Colonic mucosa (tissue), 4 donors: ENCODE measurements at regions not wholly inside any gene's neighbourhood (a gene's known extent, or its start where the extent isn't known, plus 50 kb on each side); places are given as distances from the start of the nearest gene placed in this dataset.

Experiments used
- DNase-seq: peaks from one replicate; pipeline ENCODE4 v3.0.0-alpha.2; 2020
- H3K27ac ChIP-seq: fragments of 200-600 bp; one replicate; pipeline ENCODE4 v1.8.0; 2021
- H3K27me3 ChIP-seq: fragments of 200-600 bp; one replicate; pipeline ENCODE4 v1.8.0; 2021
- H3K36me3 ChIP-seq: fragments of 200-600 bp; one replicate; pipeline ENCODE4 v1.8.0; 2021
- H3K4me1 ChIP-seq: fragments of 200-600 bp; one replicate; pipeline ENCODE4 v1.8.0; 2021; ENCODE audit warnings: mild to moderate bottlenecking
- H3K4me3 ChIP-seq: fragments of 200-600 bp; one replicate; pipeline ENCODE4 v1.8.0; 2021
- H3K9ac ChIP-seq, 2 donors: one replicate each; pipeline ENCODE4 v1.7.0; 2013; ENCODE audit warnings: control low read depth in 2 of 2, low read depth in 2 of 2, low read length in 2 of 2
- H3K9me3 ChIP-seq: fragments of 200-600 bp; one replicate; pipeline ENCODE4 v1.8.0; 2021
- intact Hi-C: fragments of 100-400 bp; cut with DNase I; formaldehyde crosslinking; loops from one replicate; pipeline ENCODE4 v1.14.1; 2022
- TF ChIP-seq, protein P1 (sequence below): fragments of 200-600 bp; IDR thresholded peaks from one replicate; pipeline ENCODE4 v1.8.0; 2022; ENCODE audit warnings: antibody characterized with exemption, mild to moderate bottlenecking
- donor health status: healthy.
- donor health status: DM: no; HTN: no; CAD: no.
- donor health status: DM: no; HTN: no; CAD: no.

DNA sequence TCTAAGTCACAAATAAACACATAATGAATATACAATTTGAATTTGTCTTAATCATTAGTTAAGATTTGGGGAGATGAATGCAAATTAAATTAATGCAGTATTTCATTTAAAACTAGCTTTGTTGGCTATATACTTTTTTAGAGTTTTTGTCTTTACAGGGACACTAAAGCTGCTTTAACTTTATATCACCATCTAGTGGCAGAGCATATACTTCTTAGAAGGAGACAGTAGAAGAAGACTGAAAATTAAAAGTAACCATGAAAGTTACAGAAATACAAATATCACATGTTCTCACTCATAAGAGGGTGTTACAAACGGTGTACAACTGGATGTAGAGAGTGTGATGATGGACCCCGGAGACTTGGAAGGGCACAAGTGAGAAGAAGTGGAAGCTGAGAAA, 268.3 kb upstream of the NETO1 start:
- TF ChIP-seq, protein P1, sequence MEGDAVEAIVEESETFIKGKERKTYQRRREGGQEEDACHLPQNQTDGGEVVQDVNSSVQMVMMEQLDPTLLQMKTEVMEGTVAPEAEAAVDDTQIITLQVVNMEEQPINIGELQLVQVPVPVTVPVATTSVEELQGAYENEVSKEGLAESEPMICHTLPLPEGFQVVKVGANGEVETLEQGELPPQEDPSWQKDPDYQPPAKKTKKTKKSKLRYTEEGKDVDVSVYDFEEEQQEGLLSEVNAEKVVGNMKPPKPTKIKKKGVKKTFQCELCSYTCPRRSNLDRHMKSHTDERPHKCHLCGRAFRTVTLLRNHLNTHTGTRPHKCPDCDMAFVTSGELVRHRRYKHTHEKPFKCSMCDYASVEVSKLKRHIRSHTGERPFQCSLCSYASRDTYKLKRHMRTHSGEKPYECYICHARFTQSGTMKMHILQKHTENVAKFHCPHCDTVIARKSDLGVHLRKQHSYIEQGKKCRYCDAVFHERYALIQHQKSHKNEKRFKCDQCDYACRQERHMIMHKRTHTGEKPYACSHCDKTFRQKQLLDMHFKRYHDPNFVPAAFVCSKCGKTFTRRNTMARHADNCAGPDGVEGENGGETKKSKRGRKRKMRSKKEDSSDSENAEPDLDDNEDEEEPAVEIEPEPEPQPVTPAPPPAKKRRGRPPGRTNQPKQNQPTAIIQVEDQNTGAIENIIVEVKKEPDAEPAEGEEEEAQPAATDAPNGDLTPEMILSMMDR: no peak
- Histone ChIP-seq H3K9ac (no peak overlapping the region), H3K27ac (no peak overlapping the region), H3K9me3 (no peaks in the 10 kb centered on the region), H3K4me3 (no peak overlapping the region), H3K27me3 (no peaks in the 10 kb centered on the region), H3K36me3 (no peaks in the 10 kb centered on the region), H3K4me1 (no peaks in the 10 kb centered on the region)
- intact Hi-C loops: no loop called here
- DNase-seq: no peak

DNA sequence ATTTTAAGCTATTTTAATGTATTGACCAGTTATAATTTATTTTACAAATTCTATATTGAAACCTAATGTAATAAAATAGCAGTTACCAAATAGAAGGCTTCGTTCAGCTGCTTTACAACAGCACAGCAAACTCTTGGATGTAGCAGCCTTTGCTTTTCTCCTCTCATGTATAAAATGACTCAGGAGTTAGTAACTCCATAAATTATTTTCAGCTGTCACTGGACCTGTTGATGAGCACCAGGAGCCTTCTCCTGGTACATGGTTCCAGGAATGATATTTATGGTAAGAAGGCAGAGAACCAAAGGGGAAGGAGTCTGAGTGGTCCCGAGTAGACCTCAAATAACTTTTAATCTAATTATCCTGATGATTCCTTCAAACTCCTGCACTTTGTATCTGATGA, 256.4 kb upstream of the NETO1 start:
- H3K4me1 ChIP-seq: no peaks in the 10 kb centered on the region
- H3K36me3 ChIP-seq: no peaks in the 10 kb centered on the region
- H3K9ac ChIP-seq: no peak overlapping the region
- DNase-seq: no peak
- intact Hi-C loops: no loop called here
- no peak overlapping the region for H3K4me3 ChIP-seq
- TF ChIP-seq, protein P1: no peak
- H3K27ac ChIP-seq: no peak overlapping the region
- no peaks in the 10 kb centered on the region for H3K9me3 ChIP-seq
- H3K27me3 ChIP-seq: no peaks in the 10 kb centered on the region

- intact Hi-C loops: no loop called here
- Histone ChIP-seq H3K9ac (no peak overlapping the region), H3K4me3 (no peak overlapping the region), H3K9me3 (no peaks in the 10 kb centered on the region), H3K27ac (no peak overlapping the region), H3K36me3 (no peaks in the 10 kb centered on the region), H3K27me3 (no peaks in the 10 kb centered on the region), H3K4me1 (no peaks in the 10 kb centered on the region)
- TF ChIP-seq, protein P1: no peak
- no peak for DNase-seq
These were observed 253.4 kb upstream of the NETO1 start for GRCh38 chr18:73121207-73121606.

GRCh38 chr18:73120626-73121025, 252.8 kb upstream of the NETO1 start:
- no peak for DNase-seq
- intact Hi-C loops: no loop called here

GRCh38 chr18:73119574-73119973, 251.8 kb upstream of the NETO1 start:
- Histone ChIP-seq H3K27me3 (no peaks in the 10 kb centered on the region), H3K27ac (no peak overlapping the region), H3K9ac (no peak overlapping the region), H3K4me1 (no peaks in the 10 kb centered on the region), H3K9me3 (no peaks in the 10 kb centered on the region), H3K36me3 (no peaks in the 10 kb centered on the region), H3K4me3 (no peak overlapping the region)
- no peak for DNase-seq
- intact Hi-C loops: no loop called here
- TF ChIP-seq, protein P1: no peak

More at GRCh38 chr18:73120626-73121025, 252.8 kb upstream of the NETO1 start:
- Histone ChIP-seq H3K27ac (no peak overlapping the region), H3K4me3 (no peak overlapping the region), H3K4me1 (no peaks in the 10 kb centered on the region), H3K36me3 (no peaks in the 10 kb centered on the region), H3K9me3 (no peaks in the 10 kb centered on the region), H3K9ac (no peak overlapping the region), H3K27me3 (no peaks in the 10 kb centered on the region)
- TF ChIP-seq, protein P1: no peak
